ENCODE measurements at regions not wholly inside any gene's neighbourhood (a gene's known extent, or its start where the extent isn't known, plus 50 kb on each side); places are given as distances from the start of the nearest gene placed in this dataset.
"Not testable (repeated sequence)": the region's sequence is repeated elsewhere in the genome, so short reads cannot be mapped to it uniquely, and the experiment has no call there.

GRCh38 chr6:166236596-166236995 is 68.9 kb upstream of the TBXT start:
- Histone ChIP-seq H3K9me3 (ENCODE audit: low read depth) (no peaks in the 10 kb centered on the region), H3K27ac (no peak overlapping the region), H3K27me3 (peaks cover 29% of the 10 kb centered on the region), H3K4me3 (no peak overlapping the region), H3K79me2 (no peaks in the 10 kb centered on the region), H3K4me1 (ENCODE audit: insufficient read depth) (no peaks in the 10 kb centered on the region), H4K20me1 (ENCODE audit: insufficient read depth, poor library complexity, severe bottlenecking) (no peaks in the 10 kb centered on the region), H3K36me3 (replicated peaks; ENCODE audit: insufficient read depth, low read depth) (no peaks in the 10 kb centered on the region), H2AFZ (no peak overlapping the region), H3K4me2 (no peak overlapping the region), H3K9me2 (replicated peaks; ENCODE audit: insufficient read depth) (no peaks in the 10 kb centered on the region)
- TF ChIP-seq EZH2 (IDR thresholded peaks at IDR 0.05; ENCODE audit: borderline replicate concordance): no peak
- TF ChIP-seq, protein P1, sequence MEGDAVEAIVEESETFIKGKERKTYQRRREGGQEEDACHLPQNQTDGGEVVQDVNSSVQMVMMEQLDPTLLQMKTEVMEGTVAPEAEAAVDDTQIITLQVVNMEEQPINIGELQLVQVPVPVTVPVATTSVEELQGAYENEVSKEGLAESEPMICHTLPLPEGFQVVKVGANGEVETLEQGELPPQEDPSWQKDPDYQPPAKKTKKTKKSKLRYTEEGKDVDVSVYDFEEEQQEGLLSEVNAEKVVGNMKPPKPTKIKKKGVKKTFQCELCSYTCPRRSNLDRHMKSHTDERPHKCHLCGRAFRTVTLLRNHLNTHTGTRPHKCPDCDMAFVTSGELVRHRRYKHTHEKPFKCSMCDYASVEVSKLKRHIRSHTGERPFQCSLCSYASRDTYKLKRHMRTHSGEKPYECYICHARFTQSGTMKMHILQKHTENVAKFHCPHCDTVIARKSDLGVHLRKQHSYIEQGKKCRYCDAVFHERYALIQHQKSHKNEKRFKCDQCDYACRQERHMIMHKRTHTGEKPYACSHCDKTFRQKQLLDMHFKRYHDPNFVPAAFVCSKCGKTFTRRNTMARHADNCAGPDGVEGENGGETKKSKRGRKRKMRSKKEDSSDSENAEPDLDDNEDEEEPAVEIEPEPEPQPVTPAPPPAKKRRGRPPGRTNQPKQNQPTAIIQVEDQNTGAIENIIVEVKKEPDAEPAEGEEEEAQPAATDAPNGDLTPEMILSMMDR (IDR thresholded peaks at IDR 0.05; ENCODE audit: poor library complexity): no peak
- no peak for TF ChIP-seq EZH2phosphoT487 (IDR thresholded peaks at IDR 0.05; ENCODE audit: low read depth, severe bottlenecking, unreplicated experiment)
- 92% methylated on average over 13 of the region's 13 CpGs for WGBS (ENCODE audit: low lambda C conversion rate, missing lambda C conversion rate)
- no peak for DNase-seq (ENCODE audit: low spot score)

GRCh38 chr6:166235666-166236292 is 68.1 kb upstream of the TBXT start:
- TF ChIP-seq EZH2 (IDR thresholded peaks at IDR 0.05; ENCODE audit: borderline replicate concordance) (no peak), EZH2phosphoT487 (IDR thresholded peaks at IDR 0.05; ENCODE audit: low read depth, severe bottlenecking, unreplicated experiment) (no peak)
- TF ChIP-seq, protein P1 (IDR thresholded peaks at IDR 0.05; ENCODE audit: poor library complexity): no peak
- H3K27ac ChIP-seq: no peak overlapping the region
- no peaks in the 10 kb centered on the region for H3K4me1 ChIP-seq (ENCODE audit: insufficient read depth)

GRCh38 chr6:166231181-166231580 is 63.5 kb upstream of the TBXT start:
- not testable (repeated sequence) for H3K4me1 ChIP-seq (ENCODE audit: insufficient read depth); DNase-seq (ENCODE audit: low spot score); H3K36me3 ChIP-seq (replicated peaks; ENCODE audit: insufficient read depth, low read depth); H3K4me2 ChIP-seq; H3K9me3 ChIP-seq (ENCODE audit: low read depth); H3K9me2 ChIP-seq (replicated peaks; ENCODE audit: insufficient read depth); H2AFZ ChIP-seq; H4K20me1 ChIP-seq (ENCODE audit: insufficient read depth, poor library complexity, severe bottlenecking); H3K79me2 ChIP-seq; H3K4me3 ChIP-seq; H3K27ac ChIP-seq
- H3K27me3 ChIP-seq: peaks cover 47% of the 10 kb centered on the region
- WGBS (ENCODE audit: low lambda C conversion rate, missing lambda C conversion rate): 90% methylated on average over 2 of the region's 2 CpGs

More at GRCh38 chr6:166235666-166236292, 68.1 kb upstream of the TBXT start:
- H3K9me3 ChIP-seq (ENCODE audit: low read depth): no peaks in the 10 kb centered on the region
- WGBS (ENCODE audit: low lambda C conversion rate, missing lambda C conversion rate): 91% methylated on average over 17 of the region's 17 CpGs
- no peak overlapping the region for H2AFZ ChIP-seq
- H3K36me3 ChIP-seq (replicated peaks; ENCODE audit: insufficient read depth, low read depth): no peaks in the 10 kb centered on the region
- H3K9me2 ChIP-seq (replicated peaks; ENCODE audit: insufficient read depth): no peaks in the 10 kb centered on the region
- no peaks in the 10 kb centered on the region for H4K20me1 ChIP-seq (ENCODE audit: insufficient read depth, poor library complexity, severe bottlenecking)
- H3K27me3 ChIP-seq: peaks cover 29% of the 10 kb centered on the region
- no peak overlapping the region for H3K4me2 ChIP-seq
- DNase-seq (ENCODE audit: low spot score): no peak
- no peaks in the 10 kb centered on the region for H3K79me2 ChIP-seq
- H3K4me3 ChIP-seq: no peak overlapping the region

- TF ChIP-seq EZH2 (IDR thresholded peaks at IDR 0.05; ENCODE audit: borderline replicate concordance) (no peak), EZH2phosphoT487 (IDR thresholded peaks at IDR 0.05; ENCODE audit: low read depth, severe bottlenecking, unreplicated experiment) (no peak)
- TF ChIP-seq, protein P1 (IDR thresholded peaks at IDR 0.05; ENCODE audit: poor library complexity): no peak
- no peak for DNase-seq (ENCODE audit: low spot score)
- no peaks in the 10 kb centered on the region for H3K36me3 ChIP-seq (replicated peaks; ENCODE audit: insufficient read depth, low read depth)
- H3K4me3 ChIP-seq: no peak overlapping the region
- no peaks in the 10 kb centered on the region for H3K4me1 ChIP-seq (ENCODE audit: insufficient read depth)
- H3K9me3 ChIP-seq (ENCODE audit: low read depth): no peaks in the 10 kb centered on the region
- H3K9me2 ChIP-seq (replicated peaks; ENCODE audit: insufficient read depth): no peaks in the 10 kb centered on the region
- peaks cover 44% of the 10 kb centered on the region for H3K27me3 ChIP-seq
- H3K79me2 ChIP-seq: no peaks in the 10 kb centered on the region
- H3K4me2 ChIP-seq: no peak overlapping the region
- H2AFZ ChIP-seq: no peak overlapping the region
- H4K20me1 ChIP-seq (ENCODE audit: insufficient read depth, poor library complexity, severe bottlenecking): no peaks in the 10 kb centered on the region
- no peak overlapping the region for H3K27ac ChIP-seq
- 49% methylated on average over 15 of the region's 16 CpGs for WGBS (ENCODE audit: low lambda C conversion rate, missing lambda C conversion rate)
These were observed 61.3 kb upstream of the TBXT start for GRCh38 chr6:166228839-166229528.
